HepG2 (cell line): ENCODE measurements at regions not wholly inside any gene's neighbourhood (a gene's known extent, or its start where the extent isn't known, plus 50 kb on each side); places are given as distances from the start of the nearest gene placed in this dataset.
A peak's percentile ranks its signal among the peaks of the same experiment; 100 is the strongest.

ENCODE experiments used
- IKZF5 ChIP-seq: IDR thresholded peaks from 2 replicates; pipeline ENCODE4 v1.6.1; 2018; ENCODE audit warnings: missing genetic modification reagents, mild to moderate bottlenecking, missing compliant biosample characterization
- LCORL ChIP-seq, 2 experiments: fragments of 450-650 bp in 1 of 2; sonication (generic) in 1 of 2; formaldehyde crosslinking in 1 of 2; IDR thresholded peaks; 2 replicates each; pipeline versions ENCODE4 v1.5.0 to v1.6.1; 2017 to 2020; ENCODE audit warnings: antibody characterized with exemption in 1 of 2, missing genetic modification reagents in 1 of 2
- MEIS1 ChIP-seq: sonication (generic); formaldehyde crosslinking; IDR thresholded peaks from 2 replicates; pipeline ENCODE4 v1.9.0; 2021; ENCODE audit warnings: mild to moderate bottlenecking, missing genetic modification reagents, moderate library complexity, borderline replicate concordance
- PAXIP1 ChIP-seq: sonication (generic); formaldehyde crosslinking; conservative IDR thresholded peaks from 2 replicates; pipeline ENCODE4 v1.4.0; 2020; ENCODE audit warnings: mild to moderate bottlenecking, missing genetic modification reagents, moderate library complexity
- REST ChIP-seq, 2 experiments: IDR thresholded peaks; 2 replicates each; pipeline ENCODE4 v1.6.1; 2011 to 2012; ENCODE audit warnings: low read length in 2 of 2, borderline replicate concordance in 1 of 2, low read depth in 1 of 2, mild to moderate bottlenecking in 1 of 2, moderate library complexity in 1 of 2
- SOX13 ChIP-seq, 3 experiments: fragments of 450-650 bp in 1 of 3; sonication (generic) in 1 of 3; formaldehyde crosslinking in 1 of 3; IDR thresholded peaks in 2 of 3; conservative IDR thresholded peaks in 1 of 3; 2 replicates each; pipeline versions ENCODE4 v1.5.0 to v1.6.1; 2016 to 2020; ENCODE audit warnings: antibody characterized with exemption in 1 of 3, mild to moderate bottlenecking in 1 of 3, missing compliant biosample characterization in 1 of 3, missing genetic modification reagents in 1 of 3, moderate library complexity in 1 of 3
- SYNCRIP ChIP-seq: fragments of 200-400 bp; formaldehyde crosslinking; IDR thresholded peaks from 2 replicates; pipeline ENCODE4 v1.6.1; 2018; ENCODE audit warnings: mild to moderate bottlenecking, low read depth, low read length; ENCODE audit not compliant: insufficient read depth
- TEF ChIP-seq: sonication (generic); formaldehyde crosslinking; IDR thresholded peaks from 2 replicates; pipeline ENCODE4 v1.5.0; 2020; ENCODE audit warnings: missing genetic modification reagents
- XRCC5 ChIP-seq: fragments of 200-400 bp; formaldehyde crosslinking; optimal IDR thresholded peaks from 2 replicates; pipeline ENCODE3; 2017; ENCODE audit warnings: mild to moderate bottlenecking, low read length
- ZNF207 ChIP-seq: fragments of 450-650 bp; IDR thresholded peaks from 2 replicates; pipeline ENCODE4 v1.6.1; 2016; ENCODE audit warnings: antibody characterized with exemption, borderline replicate concordance
- ZNF235 ChIP-seq: sonication (generic); formaldehyde crosslinking; IDR thresholded peaks from 2 replicates; pipeline ENCODE4 v1.8.1; 2023; ENCODE audit warnings: mild to moderate bottlenecking, missing genetic modification reagents, borderline replicate concordance
- ZNF326 ChIP-seq: sonication (generic); formaldehyde crosslinking; IDR thresholded peaks from 2 replicates; pipeline ENCODE4 v1.4.0; 2020; ENCODE audit warnings: missing genetic modification reagents, borderline replicate concordance
- ZNF354B ChIP-seq: sonication (generic); formaldehyde crosslinking; IDR thresholded peaks from 2 replicates; pipeline ENCODE4 v1.8.0; 2022; ENCODE audit warnings: mild to moderate bottlenecking, missing genetic modification reagents
- ZNF644 ChIP-seq: IDR thresholded peaks from 2 replicates; pipeline ENCODE4 v1.6.1; 2016; ENCODE audit warnings: low read depth
- ZNF800 ChIP-seq: sonication (generic); formaldehyde crosslinking; IDR thresholded peaks from 2 replicates; pipeline ENCODE4 v1.4.0; 2020; ENCODE audit warnings: missing genetic modification reagents

- TF ChIP-seq SOX13 (IDR thresholded peaks at IDR 0.05) (no peak), SOX13 (CRISPR knock-in tag; conservative IDR thresholded peaks at IDR 0.05 in 1 of 2, IDR thresholded peaks at IDR 0.05 in 1 of 2) (no peak), ZNF326 (CRISPR knock-in tag) (no peak), PAXIP1 (CRISPR knock-in tag) (no peak), SYNCRIP (no peak), ZNF354B (no peak), TEF (CRISPR knock-in tag) (no peak), MEIS1 (CRISPR knock-in tag) (no peak), ZNF235 (no peak), ZNF207 (no peak), ZNF644 (CRISPR knock-in tag) (no peak), LCORL (IDR thresholded peaks at IDR 0.05) (no peak), LCORL (CRISPR knock-in tag; IDR thresholded peaks at IDR 0.05) (no peak), XRCC5 (peak; percentile 93), IKZF5 (CRISPR knock-in tag) (no peak), REST (IDR thresholded peaks at IDR 0.05; ENCODE audit: borderline replicate concordance in 1 of 2, low read depth in 1 of 2, low read length in 2 of 2) (no peak), ZNF800 (CRISPR knock-in tag) (no peak)
Observed at GRCh38 chr17:51461578-51462004, 201.2 kb downstream of the UTP18 start (continued).
